Ecto neural progenitor cell (in vitro differentiated cells): ENCODE measurements at regions not wholly inside any gene's neighbourhood (a gene's known extent, or its start where the extent isn't known, plus 50 kb on each side); places are given as distances from the start of the nearest gene placed in this dataset.
"Not testable (repeated sequence)": the region's sequence is repeated elsewhere in the genome, so short reads cannot be mapped to it uniquely, and the experiment has no call there.

Experiments used
- DNase-seq: peaks from one replicate; pipeline ENCODE4 v3.0.0-alpha.2; 2018; ENCODE audit warnings: low spot score

DNA sequence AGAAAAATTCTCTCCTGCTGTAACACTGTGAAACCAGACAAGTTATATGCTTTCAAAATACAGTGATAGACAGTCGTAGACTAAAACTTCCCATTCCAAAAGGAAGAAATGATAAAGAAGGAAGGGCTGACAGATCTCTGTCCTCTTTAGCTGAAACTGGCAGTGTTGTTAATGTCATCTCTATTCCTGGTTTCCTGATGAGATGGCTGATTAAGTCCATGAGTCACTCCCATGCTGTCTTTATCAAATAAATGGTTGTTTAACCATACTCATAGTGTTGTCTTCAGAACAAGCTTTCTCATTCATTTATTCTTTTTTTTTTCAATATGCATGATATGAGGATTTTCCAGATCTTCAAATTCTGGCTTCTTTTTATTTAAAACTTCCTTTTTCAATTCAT, 952.2 kb upstream of the WWC1 start:
- DNase-seq = no peak

DNA sequence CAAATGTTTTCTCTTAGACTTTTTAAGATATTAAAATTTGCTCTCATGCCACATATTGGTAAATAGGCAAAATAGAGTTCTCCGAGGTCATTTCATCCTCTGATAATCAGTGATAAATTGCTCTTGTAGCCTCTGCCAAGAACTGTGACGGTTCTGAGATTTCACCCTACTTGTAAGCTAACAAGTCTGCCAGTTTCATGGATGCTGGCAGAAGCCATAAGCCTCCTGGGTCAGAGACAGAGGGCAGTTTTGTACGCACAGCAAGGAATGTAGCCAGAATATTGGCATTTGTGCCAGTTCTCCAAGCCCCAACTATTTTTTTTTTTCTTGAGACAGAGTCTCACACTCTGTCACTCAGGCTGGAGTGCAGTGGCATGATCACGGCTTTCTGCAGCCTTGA, 945.0 kb upstream of the WWC1 start:
- DNase-seq = no peak

DNA sequence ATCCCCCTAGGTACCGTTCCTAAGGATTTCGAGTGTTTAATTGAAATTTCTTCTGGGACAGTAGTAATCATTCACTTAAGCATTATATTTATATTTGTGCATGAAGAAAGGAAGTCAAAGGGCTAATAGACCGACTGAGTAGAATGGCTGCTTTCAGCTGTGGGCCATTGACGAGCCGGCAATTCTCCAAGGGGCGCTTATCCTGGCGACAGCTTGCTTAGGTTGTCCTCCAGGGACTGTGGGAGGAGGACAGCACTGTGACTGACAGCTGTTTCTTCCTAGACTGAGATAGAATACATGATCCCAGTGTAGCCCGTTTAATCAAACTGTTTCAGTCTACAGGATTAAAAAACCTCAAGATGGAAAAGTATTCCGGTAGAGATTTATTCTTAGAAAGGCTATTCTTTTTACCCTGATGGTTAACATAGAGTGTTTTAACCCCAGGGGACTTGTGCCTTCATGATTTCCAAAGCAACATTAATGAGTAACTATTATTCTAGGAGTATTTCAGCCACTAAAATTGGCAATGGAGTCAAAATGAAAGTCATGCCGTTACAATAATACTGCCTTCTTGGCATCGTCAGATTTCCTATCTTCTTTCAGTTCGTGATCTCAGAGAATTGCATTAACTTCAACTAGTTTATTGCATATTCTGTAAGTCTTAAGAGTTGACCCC, 943.1 kb upstream of the WWC1 start:
- DNase-seq = no peak

DNA sequence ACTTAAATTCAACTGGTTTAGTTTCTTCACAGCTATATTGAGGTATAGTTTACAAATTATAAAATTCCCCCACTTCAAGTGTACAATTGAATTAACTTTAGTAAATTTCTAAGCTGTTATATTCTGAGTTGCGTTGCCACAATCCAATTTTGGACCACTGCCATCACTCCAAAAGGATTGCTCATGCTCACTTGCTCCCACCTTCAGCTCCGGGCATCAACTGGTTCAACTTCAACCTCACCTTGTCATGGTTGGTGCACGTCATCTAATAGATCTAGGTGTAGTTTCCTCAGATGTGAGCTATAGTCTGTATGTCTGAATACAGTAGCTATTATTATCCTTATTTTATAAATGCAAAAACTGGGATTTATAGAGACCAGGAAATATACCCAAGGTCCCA, 942.5 kb upstream of the WWC1 start:
- no peak for DNase-seq

DNA sequence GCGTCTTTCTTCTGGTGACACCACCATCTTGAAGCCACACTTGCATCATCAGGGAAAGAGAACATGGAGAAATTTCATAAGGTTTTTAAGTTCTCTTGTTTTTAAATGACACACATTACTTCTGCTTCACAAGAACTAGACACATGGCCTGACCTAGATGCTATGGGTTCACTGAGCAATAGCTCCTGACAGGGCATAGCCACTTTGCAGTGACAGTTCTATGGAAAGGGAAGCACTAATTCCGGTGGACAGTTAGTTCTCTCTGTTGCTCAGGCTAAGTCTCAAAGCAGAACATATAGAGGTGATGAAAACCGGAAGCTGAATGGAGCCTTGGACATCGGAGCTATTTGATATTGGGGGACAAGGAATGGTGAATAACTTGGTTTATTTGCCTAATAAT, 940.1 kb upstream of the WWC1 start:
- no peak for DNase-seq

DNA sequence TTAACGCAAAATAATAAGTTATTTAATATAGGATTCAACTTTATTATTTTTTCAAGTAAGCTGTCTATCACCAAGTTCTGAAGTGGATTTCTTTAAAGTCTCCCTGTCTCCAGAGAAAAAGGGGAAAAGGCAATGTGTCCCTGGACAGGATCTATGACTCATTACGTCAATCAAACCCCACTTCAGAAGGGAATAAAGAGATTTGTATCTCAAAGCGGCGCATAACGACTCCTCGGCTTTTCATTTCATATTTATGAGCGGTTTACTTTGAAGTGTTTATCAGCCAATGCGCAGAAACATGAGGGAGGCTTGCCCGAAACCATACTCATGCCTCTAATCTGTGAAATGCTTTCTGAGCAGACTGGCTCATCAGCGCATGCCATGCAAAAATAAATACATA, 938.6 kb upstream of the WWC1 start:
- DNase-seq = no peak

DNA sequence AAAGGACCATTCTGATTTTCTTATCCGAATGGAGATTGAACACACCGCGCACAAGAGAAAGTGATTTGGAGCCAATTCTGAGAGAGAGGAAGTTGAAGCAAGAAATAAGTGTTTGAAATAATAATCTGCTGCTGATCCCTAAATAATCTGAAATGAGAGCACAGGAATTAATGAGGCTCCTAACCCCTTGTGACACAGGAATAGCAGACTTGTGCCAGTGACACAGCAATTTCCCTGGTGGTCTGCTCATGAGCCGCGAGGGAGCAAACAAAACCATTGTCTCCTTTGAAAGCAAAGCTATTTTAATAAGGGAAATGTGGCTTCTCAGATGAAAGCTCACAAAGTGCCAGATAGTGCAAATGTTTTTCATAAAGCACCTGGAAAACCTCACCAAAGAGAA, 936.1 kb upstream of the WWC1 start:
- DNase-seq = no peak

DNA sequence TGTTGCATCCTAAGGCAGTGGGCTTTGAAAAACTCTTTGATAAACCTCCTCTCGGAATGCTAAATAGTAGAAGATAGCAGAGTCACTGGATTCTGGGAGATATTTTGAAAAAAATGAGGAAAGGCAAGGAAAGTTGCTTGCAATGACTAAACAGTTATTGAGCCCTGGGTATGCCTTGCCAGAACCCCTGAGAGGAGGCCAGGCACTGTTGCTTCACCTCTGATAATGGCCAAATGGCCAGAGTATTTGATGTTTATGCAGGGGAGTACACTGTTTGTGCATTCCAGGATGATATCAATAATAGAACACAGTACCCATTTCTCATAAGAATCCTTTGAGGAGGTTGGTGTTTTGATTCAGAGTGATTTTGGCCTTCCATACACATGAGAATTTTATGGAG, 935.1 kb upstream of the WWC1 start:
- no peak for DNase-seq

DNA sequence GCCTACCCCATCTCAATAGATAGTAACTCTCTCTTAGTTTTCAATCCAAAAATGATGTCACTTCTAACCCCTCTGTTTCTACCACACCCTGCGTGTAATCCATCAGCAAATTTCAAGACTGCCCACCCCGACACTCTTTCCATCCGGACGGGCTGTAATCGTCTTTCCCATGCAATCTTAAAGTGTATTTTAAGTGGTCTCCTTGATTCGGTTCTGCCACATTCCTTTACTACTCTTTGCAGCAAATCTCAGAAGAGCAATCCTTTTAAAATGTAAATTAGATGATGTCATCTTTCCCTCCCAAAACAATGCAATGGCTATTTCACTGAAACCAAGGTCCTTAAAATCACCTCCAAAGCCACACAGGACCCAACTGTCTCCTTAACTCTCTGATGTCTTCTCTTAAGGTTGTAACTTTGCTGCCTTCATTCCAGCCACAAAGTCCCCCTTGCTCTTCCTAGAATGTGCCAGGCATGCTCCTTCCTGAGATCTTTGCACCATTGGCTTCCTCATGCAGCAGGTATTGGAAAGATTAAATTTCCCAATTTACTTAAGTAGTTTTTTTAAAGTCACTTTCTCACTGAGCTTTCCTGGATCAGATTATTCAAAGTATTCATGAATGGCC, 932.5 kb upstream of the WWC1 start:
- no peak for DNase-seq

DNA sequence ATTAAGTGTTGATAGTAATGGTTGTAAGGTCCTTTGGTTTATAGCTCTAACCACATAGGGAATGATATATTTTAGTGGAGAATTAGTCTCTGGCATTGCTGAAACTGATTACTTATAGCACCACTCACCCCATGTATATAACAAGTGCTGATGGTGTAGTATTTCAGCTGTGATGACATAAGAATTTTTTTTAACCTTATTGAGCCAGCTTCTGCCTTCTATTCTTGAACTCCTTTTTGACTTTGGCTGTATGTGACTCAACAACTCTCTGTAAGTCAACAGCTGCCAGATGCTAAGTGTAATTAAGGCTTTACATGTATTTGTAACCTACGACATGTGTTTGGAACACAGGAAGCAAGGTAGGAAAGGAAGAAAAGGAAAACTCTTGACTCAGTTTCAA, 929.6 kb upstream of the WWC1 start:
- DNase-seq = no peak

DNA sequence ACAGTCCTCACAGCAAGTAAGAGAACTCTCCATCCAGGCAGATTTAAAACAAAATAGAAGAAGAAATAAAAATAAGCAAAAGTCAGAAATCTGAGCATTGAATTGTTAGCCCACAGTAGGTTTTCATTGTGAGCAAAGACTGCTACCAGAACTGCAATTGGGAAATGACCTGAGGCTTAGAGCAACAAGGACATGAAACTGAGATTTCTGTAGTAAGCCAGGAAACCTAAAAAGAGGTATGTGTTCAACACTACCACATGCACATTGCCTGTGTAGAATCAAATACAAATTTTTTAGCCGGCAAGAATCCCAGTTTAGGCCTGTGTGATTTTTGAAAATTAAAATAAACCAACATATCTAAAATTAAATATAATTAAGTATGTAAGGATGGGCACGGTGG, 928.4 kb upstream of the WWC1 start:
- DNase-seq = no peak

DNA sequence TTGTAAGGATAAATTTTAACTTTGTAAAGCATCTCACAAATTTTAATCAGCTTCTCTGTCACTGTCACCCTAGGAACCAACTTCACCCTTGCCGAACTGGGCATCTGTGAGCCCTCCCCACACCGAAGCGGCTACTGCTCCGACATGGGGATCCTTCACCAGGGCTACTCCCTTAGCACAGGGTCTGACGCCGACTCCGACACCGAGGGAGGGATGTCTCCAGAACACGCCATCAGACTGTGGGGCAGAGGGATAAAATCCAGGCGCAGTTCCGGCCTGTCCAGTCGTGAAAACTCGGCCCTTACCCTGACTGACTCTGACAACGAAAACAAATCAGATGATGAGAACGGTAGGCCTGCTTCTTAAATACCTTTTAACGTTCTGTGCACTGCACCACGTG, 916.3 kb upstream of the WWC1 start:
- DNase-seq = no peak

DNA sequence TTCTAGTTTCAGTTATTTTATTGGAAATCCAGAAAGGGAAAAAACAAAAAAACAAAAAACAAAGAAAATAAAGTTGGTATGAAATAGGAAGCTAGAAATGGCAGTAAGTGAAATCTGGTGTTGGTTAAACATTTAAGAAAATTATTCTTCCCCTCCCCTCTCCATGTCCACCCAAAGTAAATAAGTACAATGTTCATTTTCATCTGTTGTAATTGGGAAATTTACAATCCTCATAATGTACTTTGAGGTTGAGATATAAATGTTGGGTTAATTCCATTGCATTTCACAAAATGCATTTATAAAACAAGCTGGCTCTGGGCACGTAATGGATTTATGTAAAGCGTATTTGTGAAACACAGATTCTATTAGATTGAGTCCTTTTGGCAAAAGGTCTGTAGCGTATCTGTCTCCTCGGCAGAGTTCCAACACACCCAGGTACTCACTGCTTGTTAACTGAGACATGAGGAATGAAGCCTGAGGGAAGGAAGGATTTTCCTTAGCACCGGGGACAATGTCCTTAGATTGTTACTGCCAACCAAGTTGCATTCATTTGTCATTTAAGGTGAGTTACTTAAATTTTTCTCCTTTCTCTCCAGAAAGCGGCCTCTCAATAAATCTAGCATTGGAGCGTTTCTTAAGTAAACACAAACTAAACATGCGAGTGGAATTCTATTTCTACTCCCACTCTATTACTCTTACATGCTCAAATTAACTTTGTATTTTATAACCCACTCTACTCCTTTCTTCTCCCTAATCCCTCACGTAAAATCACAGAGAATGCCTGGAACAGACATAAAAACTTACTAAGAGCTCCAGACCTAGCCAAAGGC, 912.3 kb upstream of the WWC1 start:
- no peak for DNase-seq

DNA sequence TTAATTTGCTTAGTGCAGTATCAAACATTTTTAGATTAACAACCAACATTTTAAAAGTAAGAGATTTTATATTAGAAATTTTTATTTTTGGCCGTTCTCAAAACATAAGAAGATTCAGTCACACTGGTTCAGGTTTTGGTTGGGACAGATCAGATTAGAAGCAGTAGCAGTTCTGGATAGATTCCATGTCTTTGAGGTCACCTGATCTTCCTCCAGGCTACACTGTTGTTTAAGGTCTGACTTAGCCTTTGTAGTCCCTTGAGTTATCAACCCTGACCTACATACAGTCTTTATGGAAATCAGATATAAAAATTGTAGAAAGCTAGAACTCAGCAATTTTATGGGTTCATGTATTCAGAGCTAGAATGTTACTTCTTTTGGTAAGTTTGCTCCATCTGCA, 910.0 kb upstream of the WWC1 start:
- no peak for DNase-seq

DNA sequence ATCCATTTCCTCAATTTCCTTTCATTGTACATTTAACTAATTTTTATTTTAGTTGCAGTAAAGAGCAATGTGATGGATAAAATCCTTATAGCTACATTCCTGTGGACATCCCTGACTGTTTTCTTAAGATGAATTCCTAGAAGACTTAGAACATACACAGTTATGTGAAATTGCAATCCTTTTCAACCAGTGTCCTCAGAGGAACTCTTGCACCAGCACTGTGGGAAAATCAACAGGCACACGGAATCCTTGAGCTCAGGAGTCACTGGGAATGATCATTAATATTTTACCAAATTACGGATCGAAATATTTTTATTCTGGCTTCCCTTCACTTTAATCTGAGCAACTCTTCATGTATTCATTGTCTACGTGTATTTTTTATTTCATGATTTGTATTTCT, 901.9 kb upstream of the WWC1 start:
- no peak for DNase-seq

DNA sequence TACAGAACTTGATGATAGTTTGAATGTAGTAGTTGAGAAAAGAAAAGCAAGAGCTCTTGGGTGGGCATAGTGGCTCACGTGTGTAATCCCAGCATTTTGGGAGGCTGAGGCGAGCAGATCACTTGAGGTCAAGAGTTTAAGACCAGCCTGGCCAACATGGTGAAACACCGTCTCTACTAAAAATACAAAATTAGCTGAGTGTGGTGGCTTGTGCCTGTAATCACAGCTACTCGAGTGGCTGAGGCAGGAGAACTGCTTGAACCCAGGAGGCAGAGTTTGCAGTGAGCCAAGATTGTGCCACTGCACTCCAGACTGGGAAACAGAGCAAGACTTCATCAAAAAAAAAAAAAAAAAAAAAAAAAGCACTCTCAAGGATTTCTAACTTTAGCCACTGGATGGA, 900.2 kb upstream of the WWC1 start:
- not testable (repeated sequence) for DNase-seq

DNA sequence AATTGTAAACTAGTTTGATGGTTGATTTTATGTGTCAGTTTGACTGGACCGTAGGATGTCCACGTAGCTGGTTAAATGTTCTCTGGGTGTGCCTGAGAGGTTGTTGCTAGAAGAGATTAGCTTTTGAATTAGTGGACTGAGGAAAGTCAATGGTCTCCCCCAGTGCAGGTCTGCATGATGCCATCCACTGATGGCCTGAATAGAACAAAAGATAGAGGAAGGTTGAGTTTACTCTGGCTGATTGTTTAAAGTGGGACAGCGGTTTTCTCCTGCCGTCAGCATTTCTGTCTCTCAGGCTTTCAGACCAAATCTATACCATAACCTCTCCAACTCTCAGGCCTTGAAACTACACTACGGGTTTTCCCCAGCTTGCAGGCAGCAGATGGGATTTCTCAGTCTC, 899.2 kb upstream of the WWC1 start:
- DNase-seq = no peak

DNA sequence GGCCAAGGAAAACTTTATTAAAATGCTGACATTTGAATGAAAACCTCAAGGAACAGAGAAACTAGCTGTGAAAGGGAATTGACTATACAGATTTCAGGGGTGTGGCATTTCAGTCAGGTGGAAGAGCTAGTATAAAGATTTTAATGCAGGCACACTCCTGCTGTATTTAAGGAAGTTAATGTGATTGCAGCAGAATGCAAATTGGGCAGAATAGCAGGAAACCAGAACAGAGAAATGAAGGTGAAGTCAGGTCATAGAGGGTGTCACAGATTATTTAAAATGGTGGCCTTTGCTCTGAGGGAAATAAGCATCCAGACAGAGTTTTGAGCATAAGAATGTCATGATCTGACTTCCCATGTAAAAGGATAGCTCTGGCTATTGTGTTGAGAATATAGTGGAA, 898.1 kb upstream of the WWC1 start:
- DNase-seq = no peak

DNA sequence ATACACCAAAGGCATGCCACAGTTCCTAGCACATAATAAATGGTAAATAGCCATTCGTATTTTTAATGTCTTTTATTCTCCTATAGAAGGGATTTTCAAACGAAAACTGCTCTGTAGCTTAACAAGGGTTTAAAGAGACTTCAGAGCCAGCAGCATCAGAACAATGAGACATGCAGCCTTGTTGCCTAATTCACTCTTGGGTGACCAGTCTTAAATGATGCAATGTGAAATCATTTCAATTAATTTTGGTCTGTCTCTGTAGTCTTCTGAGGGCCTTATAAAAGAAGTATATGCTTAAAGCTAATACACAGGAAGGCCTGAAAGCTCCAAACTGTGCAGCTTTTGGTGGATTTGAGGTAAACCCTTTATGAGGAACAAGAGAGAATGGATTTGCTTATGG, 888.8 kb upstream of the WWC1 start:
- DNase-seq = no peak

DNA sequence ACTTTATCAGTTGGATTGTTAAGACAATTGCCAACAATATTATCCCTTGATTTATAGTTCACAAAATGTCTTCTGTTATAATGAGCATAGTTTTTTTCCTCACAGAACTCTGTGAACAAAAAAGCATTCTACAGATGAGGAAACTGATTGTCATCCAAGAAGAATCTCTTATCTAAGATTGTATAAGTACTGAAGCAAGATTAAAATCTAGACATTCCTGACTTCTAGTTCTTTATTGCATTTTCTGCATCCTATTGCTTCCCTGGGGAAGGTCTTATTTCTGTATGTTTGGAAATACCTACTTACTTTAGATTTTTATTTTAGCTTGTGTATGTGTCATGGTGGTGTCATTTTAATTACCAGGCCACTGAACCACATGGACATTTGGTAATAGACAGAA, 884.9 kb upstream of the WWC1 start:
- no peak for DNase-seq

DNA sequence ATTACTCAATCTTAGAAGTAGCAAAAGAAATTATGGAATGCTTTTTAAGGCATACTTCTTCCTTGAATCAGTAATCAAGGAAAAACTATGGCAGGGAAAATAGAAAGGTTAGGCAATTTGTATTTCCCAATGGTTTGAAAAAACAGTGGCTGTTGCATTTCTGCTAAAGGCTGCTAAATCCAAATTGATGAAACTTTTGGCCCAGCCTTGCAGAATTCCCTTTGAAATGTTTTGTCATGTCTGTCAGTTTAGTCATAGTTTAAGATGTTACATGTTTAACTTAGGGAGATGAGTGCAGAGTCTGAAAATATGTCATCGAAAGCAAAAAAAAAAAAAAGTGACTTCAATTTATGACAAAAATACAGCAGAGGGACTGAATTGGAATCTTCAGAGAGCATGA, 878.9 kb upstream of the WWC1 start:
- no peak for DNase-seq

DNA sequence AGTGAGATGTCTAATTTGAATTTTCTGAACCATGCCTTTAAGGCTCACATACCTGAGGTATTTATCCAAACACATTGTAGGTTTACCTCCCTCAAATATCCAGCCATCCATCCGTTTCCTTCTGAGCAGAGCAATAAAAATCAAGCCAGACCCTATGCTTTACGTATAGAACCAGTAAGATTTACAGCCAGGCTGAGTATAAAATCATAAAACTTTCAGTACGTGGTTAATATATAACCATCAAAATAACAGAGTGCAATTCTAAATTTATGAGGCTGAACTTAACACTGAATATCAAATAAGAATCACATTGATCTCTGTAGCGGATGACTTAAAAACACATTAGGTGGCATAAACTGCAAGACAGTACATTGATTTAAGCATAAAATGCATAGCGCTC, 877.9 kb upstream of the WWC1 start:
- no peak for DNase-seq

DNA sequence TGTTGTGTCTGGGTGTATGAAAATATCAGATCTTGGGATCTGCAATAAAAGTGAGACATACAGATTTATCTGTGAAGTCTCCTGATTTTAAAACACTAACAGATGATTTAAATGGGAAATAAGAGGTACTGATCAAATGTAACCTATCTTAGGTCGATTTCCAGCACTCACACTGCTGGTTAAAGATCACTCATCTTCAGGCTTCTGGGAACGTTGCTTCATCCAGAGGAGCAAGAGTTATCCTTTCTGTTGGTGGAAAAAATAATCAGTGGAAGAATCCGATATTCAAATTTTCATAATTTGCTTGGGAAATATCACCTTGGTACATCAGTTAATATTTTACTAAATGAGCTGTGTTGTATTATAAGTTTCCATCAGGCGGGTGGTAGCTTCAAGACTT, 876.8 kb upstream of the WWC1 start:
- DNase-seq = no peak
